ELR (cell line): ENCODE measurements at regions not wholly inside any gene's neighbourhood (a gene's known extent, or its start where the extent isn't known, plus 50 kb on each side); places are given as distances from the start of the nearest gene placed in this dataset.

ENCODE experiments used
- DNase-seq: peaks from one replicate; pipeline ENCODE4 v3.0.0-alpha.2; 2015; ENCODE audit warnings: low read depth

DNA sequence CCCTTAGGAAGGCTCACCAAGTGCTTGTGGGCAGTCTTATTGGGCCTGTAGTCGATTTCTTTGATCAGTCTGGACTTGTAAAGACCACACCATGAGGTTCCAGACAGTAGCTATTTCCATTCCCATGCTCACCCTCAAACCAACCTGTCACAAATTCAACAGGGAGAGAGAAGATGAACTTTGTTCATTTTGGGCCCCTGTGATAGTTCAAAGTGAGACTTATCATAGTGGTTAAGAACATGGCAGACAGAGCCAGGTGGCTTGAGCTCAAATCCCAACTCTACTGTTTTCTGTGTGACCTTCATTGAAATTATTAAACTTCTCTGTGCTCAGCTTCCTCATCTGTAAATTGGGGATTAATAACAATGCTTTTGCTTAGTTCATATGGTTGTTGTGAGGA lies 53.9 kb upstream of the CTLA4 start:
- DNase-seq, result no peak

- peak; percentile 87 for DNase-seq
These were observed 52.7 kb upstream of the CTLA4 start for GRCh38 chr2:203814661-203815540.

- DNase-seq, result no peak
These were observed 52.1 kb upstream of the CTLA4 start for GRCh38 chr2:203815541-203815898.

- no peak for DNase-seq
These were observed 50.4 kb upstream of the CTLA4 start for GRCh38 chr2:203817147-203817546.
